ENCODE measurements at regions not wholly inside any gene's neighbourhood (a gene's known extent, or its start where the extent isn't known, plus 50 kb on each side); places are given as distances from the start of the nearest gene placed in this dataset.

GRCh38 chr10:4482659-4483058, 343.3 kb upstream of the AKR1E2 start:
- H3K4me3 Mint-ChIP-seq: no peak overlapping the region
- Histone ChIP-seq H3K56ac (ENCODE audit: insufficient read length, low read depth, low read length) (no peak overlapping the region), H3K4ac (ENCODE audit: low read depth, low read length) (no peak overlapping the region), H3T11ph (ENCODE audit: low read length) (no peak overlapping the region), H3K27ac (ENCODE audit: insufficient read length, low read depth, low read length) (no peak overlapping the region), H3K23ac (ENCODE audit: insufficient read length, low read depth, low read length) (no peak overlapping the region), H2BK5ac (ENCODE audit: insufficient read length, low read length) (no peak overlapping the region), H3K9me3 (ENCODE audit: control insufficient read depth, low read depth, low read length) (no peaks in the 10 kb centered on the region), H3K4me1 (ENCODE audit: insufficient read depth, low read length) (peaks cover 3% of the 10 kb centered on the region; the same call in 1 of the 2 replicates), H3K23me2 (ENCODE audit: insufficient read length, low read depth, low read length, poor library complexity, severe bottlenecking) (no peaks in the 10 kb centered on the region), H3K4me2 (ENCODE audit: insufficient read depth, insufficient read length, low read length) (no peak overlapping the region), H3K9ac (ENCODE audit: extremely low read depth, insufficient read length, low read length) (no peak overlapping the region), H2AK5ac (ENCODE audit: insufficient read length, low read length) (no peak overlapping the region), H4K20me1 (ENCODE audit: control insufficient read depth, insufficient read depth, insufficient read length) (no peaks in the 10 kb centered on the region), H3K79me1 (ENCODE audit: insufficient read depth, low read depth, low read length, poor library complexity, severe bottlenecking) (no peaks in the 10 kb centered on the region), H2BK15ac (ENCODE audit: low read depth, low read length) (no peak overlapping the region), H3K18ac (ENCODE audit: insufficient read length, low read depth, low read length) (no peak overlapping the region), H3K79me2 (ENCODE audit: insufficient read depth, low read length) (no peaks in the 10 kb centered on the region), H4K8ac (replicated peaks; ENCODE audit: insufficient read length, low read depth, low read length) (no peak overlapping the region), H3K27me3 (ENCODE audit: insufficient read depth, low read length) (no peaks in the 10 kb centered on the region), H4K5ac (ENCODE audit: insufficient read length, low read depth, low read length) (no peak overlapping the region), H2BK120ac (ENCODE audit: low read depth, low read length, poor library complexity, severe bottlenecking) (no peak overlapping the region), H2BK20ac (ENCODE audit: low read depth, low read length, poor library complexity, severe bottlenecking) (no peak overlapping the region), H3K14ac (ENCODE audit: insufficient read depth, low read length) (no peak overlapping the region), H2BK12ac (ENCODE audit: insufficient read length, low read depth, low read length) (no peak overlapping the region), H4K91ac (ENCODE audit: insufficient read length, low read depth, low read length) (no peak overlapping the region), H2AFZ (ENCODE audit: low read length) (no peak overlapping the region)
- no peak overlapping the region for H3K27ac Mint-ChIP-seq
- H3K36me3 Mint-ChIP-seq (ENCODE audit: insufficient read depth in 1 of 3, low read depth in 3 of 3): no peaks in the 10 kb centered on the region
- DNase-seq: no peak
- H3K4me1 Mint-ChIP-seq: peaks cover 5 to 18% of the 10 kb centered on the region in 2 experiments
- H3K27me3 Mint-ChIP-seq (ENCODE audit: low read depth): peaks cover 2% of the 10 kb centered on the region; the same call in 1 of the 2 replicates
- no peak for TF ChIP-seq CTCF (conservative IDR thresholded peaks at IDR 0.05)
- no peaks in the 10 kb centered on the region for H3K9me3 Mint-ChIP-seq
